Keratinocyte (primary cell): ENCODE measurements at regions not wholly inside any gene's neighbourhood (a gene's known extent, or its start where the extent isn't known, plus 50 kb on each side); places are given as distances from the start of the nearest gene placed in this dataset.

Experiments
- DNase-seq: peaks from one replicate; pipeline ENCODE4 v3.0.0-alpha.2; 2011; ENCODE audit warnings: low read depth, missing footprints, low spot score
- FAIRE-seq: peaks from 2 replicates; lab custom pipeline; 2011; peaks lifted over from hg19 to GRCh38; lab: Jason Lieb, UNC
- H2AFZ ChIP-seq: 2 replicates; pipeline ENCODE4 v1.6.0; 2012; ENCODE audit warnings: low read length, control low read depth, inconsistent platforms; ENCODE audit not compliant: control insufficient read depth
- H3K27ac ChIP-seq: 2 replicates; pipeline ENCODE4 v1.5.1; 2011; ENCODE audit warnings: low read length; ENCODE audit not compliant: control insufficient read depth, insufficient read depth
- H3K27me3 ChIP-seq: 3 replicates; pipeline ENCODE4 v1.6.0; 2011; ENCODE audit warnings: low read length; ENCODE audit not compliant: control insufficient read depth, insufficient read depth; ENCODE audit errors: extremely low read depth
- H3K36me3 ChIP-seq, 2 experiments: 2 replicates in 1 of 2; 3 replicates in 1 of 2; pipeline ENCODE4 v1.5.1; 2011; ENCODE audit warnings: low read length in 2 of 2, mild to moderate bottlenecking in 1 of 2; ENCODE audit not compliant: control insufficient read depth in 2 of 2, insufficient read depth in 2 of 2; ENCODE audit errors: extremely low read depth in 1 of 2
- H3K4me1 ChIP-seq: 3 replicates; pipeline ENCODE4 v1.5.1; 2011; ENCODE audit warnings: low read length; ENCODE audit not compliant: control insufficient read depth, insufficient read depth; ENCODE audit errors: extremely low read depth
- H3K4me2 ChIP-seq: 3 replicates; pipeline ENCODE4 v1.6.0; 2011; ENCODE audit warnings: low read depth, low read length; ENCODE audit not compliant: control insufficient read depth, insufficient read depth; ENCODE audit errors: extremely low read depth
- H3K4me3 ChIP-seq, 3 experiments: fragments of 200-600 bp in 1 of 3; sonication (generic) in 1 of 3; 2 replicates in 2 of 3; 3 replicates in 1 of 3; pipeline ENCODE4 v1.5.1; 2011 to 2016; ENCODE audit warnings: low read length in 3 of 3, mild to moderate bottlenecking in 3 of 3, control low read depth in 2 of 3, inconsistent platforms in 1 of 3, low read depth in 1 of 3, mixed read lengths in 1 of 3, mixed run types in 1 of 3, moderate library complexity in 1 of 3; ENCODE audit not compliant: control insufficient read depth in 2 of 3, insufficient read depth in 2 of 3; ENCODE audit errors: extremely low read depth in 1 of 3
- H3K79me2 ChIP-seq: 2 replicates; pipeline ENCODE4 v1.6.0; 2012; ENCODE audit warnings: low read length; ENCODE audit not compliant: control insufficient read depth, insufficient read depth
- H3K9ac ChIP-seq: 3 replicates; pipeline ENCODE4 v1.6.0; 2011; ENCODE audit warnings: low read length; ENCODE audit not compliant: control insufficient read depth, insufficient read depth; ENCODE audit errors: extremely low read depth
- H3K9me1 ChIP-seq: 3 replicates; pipeline ENCODE4 v1.6.0; 2011; ENCODE audit warnings: low read length; ENCODE audit not compliant: control insufficient read depth, insufficient read depth; ENCODE audit errors: extremely low read depth
- H3K9me3 ChIP-seq: 2 replicates; pipeline ENCODE4 v1.5.1; 2012; ENCODE audit warnings: low read depth, low read length; ENCODE audit not compliant: control insufficient read depth
- H4K20me1 ChIP-seq: 3 replicates; pipeline ENCODE4 v1.6.0; 2011; ENCODE audit warnings: low read length; ENCODE audit not compliant: control insufficient read depth, insufficient read depth; ENCODE audit errors: extremely low read depth
- CTCF ChIP-seq, 3 experiments: IDR thresholded peaks in 1 of 3; conservative IDR thresholded peaks in 1 of 3; optimal IDR thresholded peaks in 1 of 3; 2 replicates in 2 of 3; 3 replicates in 1 of 3; pipeline versions ENCODE3 to v1.5.1; 2011; ENCODE audit warnings: low read length in 3 of 3, mild to moderate bottlenecking in 3 of 3, moderate library complexity in 2 of 3, control low read depth in 1 of 3, inconsistent platforms in 1 of 3; ENCODE audit not compliant: insufficient read depth in 2 of 3; ENCODE audit errors: extremely low read depth in 1 of 3
- EZH2 ChIP-seq: IDR thresholded peaks from one replicate; pipeline ENCODE4 v1.6.1; 2012; ENCODE audit warnings: inconsistent platforms, mild to moderate bottlenecking, low read length, moderate library complexity
- dilution Hi-C: fragments of 300-500 bp; cut with MboI; formaldehyde crosslinking; loops from one replicate; pipeline ENCODE4 v1.7.0; 2020; ENCODE audit warnings: low sequenced_read_pairs; ENCODE audit not compliant: extremely low pct_ligation_motif_present

GRCh38 chr2:238510911-238511613 is 84.3 kb downstream of the ASB1 start:
- Histone ChIP-seq H3K9me3 (no peaks in the 10 kb centered on the region), H3K9me1 (no peaks in the 10 kb centered on the region), H3K4me2 (no peak overlapping the region), H3K9ac (no peak overlapping the region), H3K4me3 (no peak overlapping the region), H3K79me2 (no peaks in the 10 kb centered on the region), H3K27me3 (peaks cover 17% of the 10 kb centered on the region), H2AFZ (no peak overlapping the region), H4K20me1 (no peaks in the 10 kb centered on the region), H3K27ac (no peak overlapping the region), H3K36me3 (no peaks in the 10 kb centered on the region), H3K4me1 (no peaks in the 10 kb centered on the region)
- FAIRE-seq (no peak), DNase-seq (no peak)
- dilution Hi-C loops = no loop called here
- TF ChIP-seq CTCF (optimal IDR thresholded peaks at IDR 0.05 in 1 of 3, IDR thresholded peaks at IDR 0.05 in 1 of 3, conservative IDR thresholded peaks at IDR 0.05 in 1 of 3; ENCODE audit: extremely low read depth in 1 of 3, insufficient read depth in 2 of 3, low read length in 3 of 3) (no peak), EZH2 (no peak)

GRCh38 chr2:238511614-238511950 is 84.9 kb downstream of the ASB1 start:
- Histone ChIP-seq H3K27ac (no peak overlapping the region), H3K9me3 (no peaks in the 10 kb centered on the region), H2AFZ (no peak overlapping the region), H3K4me3 (no peak overlapping the region), H3K36me3 (no peaks in the 10 kb centered on the region), H3K27me3 (peaks cover 17% of the 10 kb centered on the region), H3K79me2 (no peaks in the 10 kb centered on the region), H3K9ac (no peak overlapping the region), H3K4me2 (no peak overlapping the region), H4K20me1 (no peaks in the 10 kb centered on the region), H3K9me1 (no peaks in the 10 kb centered on the region), H3K4me1 (no peaks in the 10 kb centered on the region)
- no peak for DNase-seq
- dilution Hi-C loops = no loop called here
- FAIRE-seq = no peak
- TF ChIP-seq CTCF (optimal IDR thresholded peaks at IDR 0.05 in 1 of 3, IDR thresholded peaks at IDR 0.05 in 1 of 3, conservative IDR thresholded peaks at IDR 0.05 in 1 of 3; ENCODE audit: extremely low read depth in 1 of 3, insufficient read depth in 2 of 3, low read length in 3 of 3) (no peak), EZH2 (no peak)
